ENCODE measurements at regions not wholly inside any gene's neighbourhood (a gene's known extent, or its start where the extent isn't known, plus 50 kb on each side); places are given as distances from the start of the nearest gene placed in this dataset.

DNA sequence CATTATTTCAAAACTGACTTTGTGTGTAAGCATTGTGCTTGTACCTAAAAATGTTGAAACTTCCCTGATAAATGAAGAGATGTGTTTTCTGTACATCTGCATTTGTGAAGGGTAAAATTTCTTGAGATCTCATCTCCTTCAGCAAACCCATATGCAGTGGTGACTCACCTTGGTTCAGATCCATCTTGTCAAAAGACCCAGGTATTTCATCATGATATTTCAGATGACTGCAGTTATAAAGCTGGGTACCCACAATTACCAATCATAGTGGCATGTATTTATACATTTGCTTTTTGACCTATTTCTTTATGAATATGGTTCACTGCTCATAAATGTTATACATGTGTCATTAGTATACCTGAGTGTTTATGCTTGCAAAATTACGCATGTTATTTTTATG is 1213.6 kb downstream of the GALC start:
- no peak for FAIRE-seq
- no TSS peak for BruUV-seq (replicated peaks)

More for the DNA sequence above, 1213.6 kb downstream of the GALC start:
- Histone ChIP-seq H3K4me3 (replicated peaks in 1 of 3; ENCODE audit: insufficient read depth in 1 of 3, low read depth in 1 of 3, low read length in 3 of 3) (no peak overlapping the region), H3K36me3 (ENCODE audit: control insufficient read depth in 2 of 2, extremely low read depth in 1 of 2, insufficient read depth in 2 of 2, low read length in 2 of 2) (no peaks in the 10 kb centered on the region), H4K20me1 (replicated peaks; ENCODE audit: control insufficient read depth, extremely low read depth, insufficient read depth, low read length) (no peaks in the 10 kb centered on the region), H3K9ac (replicated peaks; ENCODE audit: extremely low read depth, insufficient read depth, low read length) (no peak overlapping the region), H2AFZ (ENCODE audit: low read depth, low read length) (no peak overlapping the region), H3K4me1 (ENCODE audit: control insufficient read depth, extremely low read depth, insufficient read depth, low read length) (no peaks in the 10 kb centered on the region), H3K27ac (ENCODE audit: insufficient read depth, low read depth, low read length) (no peak overlapping the region), H3K9me3 (replicated peaks; ENCODE audit: control insufficient read depth, insufficient read depth, low read length) (no peaks in the 10 kb centered on the region), H3K27me3 (ENCODE audit: control insufficient read depth in 2 of 2, insufficient read depth in 2 of 2, low read length in 2 of 2) (no peaks in the 10 kb centered on the region), H3K9me1 (replicated peaks; ENCODE audit: control insufficient read depth, extremely low read depth, insufficient read depth, low read length) (no peaks in the 10 kb centered on the region), H3K79me2 (ENCODE audit: control insufficient read depth, insufficient read depth, low read length) (no peaks in the 10 kb centered on the region), H3K4me2 (ENCODE audit: insufficient read depth, low read length) (no peak overlapping the region)
- intact Hi-C loops (cut with micrococcal nuclease): no loop called here
- no peak for DNase-seq (ENCODE audit: low read depth, low spot score)
- CTCF ChIA-PET: no interaction called here
- POLR2A ChIA-PET: no interaction called here
- TF ChIP-seq GATA2 (IDR thresholded peaks at IDR 0.05; ENCODE audit: insufficient read depth, insufficient read length, low read depth, low read length) (no peak), JUN (IDR thresholded peaks at IDR 0.05; ENCODE audit: borderline replicate concordance, insufficient read depth, insufficient read length, low read depth) (no peak), FOS (IDR thresholded peaks at IDR 0.05; ENCODE audit: borderline replicate concordance, insufficient read depth, low read length) (no peak), POLR2AphosphoS5 (IDR thresholded peaks at IDR 0.05; ENCODE audit: insufficient read depth, low read depth, low read length) (no peak), EZH2 (IDR thresholded peaks at IDR 0.05; ENCODE audit: borderline replicate concordance, low read depth, low read length, severe bottlenecking) (no peak), POLR2A (IDR thresholded peaks at IDR 0.05; ENCODE audit: low read depth, low read length) (no peak), MYC (IDR thresholded peaks at IDR 0.05; ENCODE audit: low read depth, low read length) (no peak)
- TF ChIP-seq, protein P1, sequence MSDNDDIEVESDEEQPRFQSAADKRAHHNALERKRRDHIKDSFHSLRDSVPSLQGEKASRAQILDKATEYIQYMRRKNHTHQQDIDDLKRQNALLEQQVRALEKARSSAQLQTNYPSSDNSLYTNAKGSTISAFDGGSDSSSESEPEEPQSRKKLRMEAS (IDR thresholded peaks at IDR 0.05; ENCODE audit: insufficient read depth, insufficient read length): no peak
- TF ChIP-seq, protein P2, sequence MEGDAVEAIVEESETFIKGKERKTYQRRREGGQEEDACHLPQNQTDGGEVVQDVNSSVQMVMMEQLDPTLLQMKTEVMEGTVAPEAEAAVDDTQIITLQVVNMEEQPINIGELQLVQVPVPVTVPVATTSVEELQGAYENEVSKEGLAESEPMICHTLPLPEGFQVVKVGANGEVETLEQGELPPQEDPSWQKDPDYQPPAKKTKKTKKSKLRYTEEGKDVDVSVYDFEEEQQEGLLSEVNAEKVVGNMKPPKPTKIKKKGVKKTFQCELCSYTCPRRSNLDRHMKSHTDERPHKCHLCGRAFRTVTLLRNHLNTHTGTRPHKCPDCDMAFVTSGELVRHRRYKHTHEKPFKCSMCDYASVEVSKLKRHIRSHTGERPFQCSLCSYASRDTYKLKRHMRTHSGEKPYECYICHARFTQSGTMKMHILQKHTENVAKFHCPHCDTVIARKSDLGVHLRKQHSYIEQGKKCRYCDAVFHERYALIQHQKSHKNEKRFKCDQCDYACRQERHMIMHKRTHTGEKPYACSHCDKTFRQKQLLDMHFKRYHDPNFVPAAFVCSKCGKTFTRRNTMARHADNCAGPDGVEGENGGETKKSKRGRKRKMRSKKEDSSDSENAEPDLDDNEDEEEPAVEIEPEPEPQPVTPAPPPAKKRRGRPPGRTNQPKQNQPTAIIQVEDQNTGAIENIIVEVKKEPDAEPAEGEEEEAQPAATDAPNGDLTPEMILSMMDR (IDR thresholded peaks at IDR 0.05; ENCODE audit: extremely low read depth in 1 of 2, insufficient read depth in 1 of 2, low read depth in 1 of 2, low read length in 2 of 2): no peak
- dilution Hi-C loops (cut with MboI; ENCODE audit: extremely low pct_ligation_motif_present, low sequenced_read_pairs): no loop called here
